GDM1 (cell line): ENCODE measurements at regions not wholly inside any gene's neighbourhood (a gene's known extent, or its start where the extent isn't known, plus 50 kb on each side); places are given as distances from the start of the nearest gene placed in this dataset.

ENCODE experiments used
- DNase-seq: peaks from one replicate; lab custom pipeline; 2025; lab: John Stamatoyannopoulos, UW

- no peak for DNase-seq
These were observed 234.9 kb downstream of the OPA1 start for GRCh38 chr3:193827871-193828270.

GRCh38 chr3:193828477-193828876 lies 235.5 kb downstream of the OPA1 start:
- no peak for DNase-seq

GRCh38 chr3:193829781-193830180 lies 236.8 kb downstream of the OPA1 start:
- DNase-seq, result no peak

- DNase-seq, result no peak
These were observed 237.8 kb downstream of the OPA1 start for GRCh38 chr3:193830791-193831191.

DNA sequence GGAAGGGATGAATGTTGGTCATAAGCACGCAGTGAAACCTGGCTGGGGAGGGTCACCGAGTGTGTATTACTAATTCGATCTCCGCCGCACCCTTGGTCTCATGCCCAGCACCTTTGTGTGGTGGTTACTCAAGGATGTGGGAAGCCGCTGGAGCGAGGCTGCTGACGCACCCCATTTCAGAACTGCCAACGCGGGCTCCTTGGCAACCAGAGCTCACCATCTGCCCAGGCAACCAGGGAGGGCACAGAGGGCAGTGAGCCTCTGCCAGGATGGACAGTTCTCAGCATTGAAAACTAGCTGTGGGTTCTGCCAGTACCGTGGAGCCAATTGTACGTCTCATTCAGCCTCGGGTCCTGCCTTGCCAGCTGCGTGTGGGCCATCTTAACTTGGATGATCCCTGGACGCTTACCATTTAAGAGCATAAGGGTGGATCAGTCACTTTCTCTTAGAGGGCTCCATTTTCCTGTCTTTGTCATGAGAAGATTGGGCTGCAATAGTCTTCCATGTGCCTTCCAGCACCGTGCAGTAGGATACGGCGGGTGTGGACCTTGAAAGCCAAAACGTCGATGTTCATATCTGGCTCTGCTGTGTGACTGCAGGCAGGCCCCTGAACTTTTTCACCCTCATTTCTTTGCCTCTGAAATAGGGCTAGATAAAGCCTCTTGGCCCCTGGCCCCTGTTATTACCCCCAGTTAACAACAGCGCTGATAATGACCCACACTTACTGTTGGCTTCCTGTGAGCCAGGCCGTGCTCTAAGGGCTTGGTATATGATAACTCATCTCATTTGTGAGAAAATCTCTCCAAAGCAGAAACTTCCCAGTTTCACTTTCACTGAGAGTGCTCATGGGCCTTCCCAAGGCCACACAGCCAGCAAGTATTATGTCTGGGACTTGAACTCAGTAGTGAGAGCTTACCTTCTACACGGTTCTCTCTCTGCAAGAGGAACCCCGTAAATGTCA lies 238.8 kb downstream of the OPA1 start:
- no peak for DNase-seq

GRCh38 chr3:193832833-193833413 lies 239.9 kb downstream of the OPA1 start:
- DNase-seq, result no peak

DNA sequence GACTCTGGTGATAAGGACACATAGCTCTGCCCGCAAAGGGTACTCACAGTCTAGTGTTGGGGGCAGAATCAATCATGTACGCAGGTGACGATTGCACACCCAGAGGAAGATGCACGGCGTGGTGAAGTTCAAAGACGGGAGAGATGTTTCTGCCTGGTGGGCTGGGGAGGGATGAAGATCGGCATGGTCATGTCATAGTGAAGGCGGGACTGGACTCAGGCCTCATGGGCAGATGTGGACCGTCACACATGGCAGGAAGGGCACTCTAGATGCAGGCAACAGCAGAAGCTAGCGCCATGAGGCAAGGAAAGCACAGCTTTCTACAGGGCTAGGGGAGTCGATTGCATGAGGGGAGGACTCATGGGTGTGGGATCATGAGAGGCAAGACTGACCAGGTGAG lies 240.6 kb downstream of the OPA1 start:
- no peak for DNase-seq

DNA sequence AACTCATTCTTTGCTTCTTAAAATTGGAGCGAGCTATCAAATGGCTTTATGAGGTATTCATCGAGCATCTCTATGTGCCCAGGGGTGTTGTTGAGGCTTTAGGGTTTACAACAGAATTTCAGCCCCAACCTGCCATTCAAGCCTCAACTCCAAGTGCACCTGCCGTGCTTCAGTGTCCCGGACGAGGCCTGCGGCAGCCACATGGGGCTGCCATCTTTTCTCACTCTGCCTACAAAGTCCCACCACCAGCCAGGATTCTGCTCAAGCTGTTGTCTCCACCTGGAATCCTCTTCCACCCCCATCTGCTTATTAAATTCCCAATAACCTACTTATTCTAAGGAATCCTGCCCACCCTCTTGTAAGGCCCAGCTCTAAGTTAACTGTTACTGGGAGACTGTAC lies 242.4 kb downstream of the OPA1 start:
- no peak for DNase-seq

- peak; percentile 15 for DNase-seq
These were observed 243.5 kb downstream of the OPA1 start for GRCh38 chr3:193836511-193836910.

DNA sequence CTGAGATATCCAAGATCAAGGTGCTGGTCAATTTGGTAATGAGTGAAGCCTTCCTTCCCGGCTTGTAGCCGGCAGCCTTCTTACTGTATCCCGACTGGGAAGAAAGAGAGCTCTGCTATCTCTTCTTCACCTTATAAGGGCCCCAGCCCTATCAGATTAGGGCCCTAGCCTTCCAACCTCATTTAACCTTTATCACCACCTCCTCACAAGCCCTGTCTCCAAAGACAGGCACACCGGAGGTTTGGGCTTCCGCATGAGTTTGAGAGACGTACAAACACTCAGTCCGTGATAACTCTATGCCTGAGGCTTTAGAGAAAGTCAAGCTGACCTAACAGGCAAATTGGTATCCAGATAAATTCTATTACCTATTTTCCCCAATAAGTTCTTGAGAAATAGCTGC lies 243.9 kb downstream of the OPA1 start:
- DNase-seq, result no peak

DNA sequence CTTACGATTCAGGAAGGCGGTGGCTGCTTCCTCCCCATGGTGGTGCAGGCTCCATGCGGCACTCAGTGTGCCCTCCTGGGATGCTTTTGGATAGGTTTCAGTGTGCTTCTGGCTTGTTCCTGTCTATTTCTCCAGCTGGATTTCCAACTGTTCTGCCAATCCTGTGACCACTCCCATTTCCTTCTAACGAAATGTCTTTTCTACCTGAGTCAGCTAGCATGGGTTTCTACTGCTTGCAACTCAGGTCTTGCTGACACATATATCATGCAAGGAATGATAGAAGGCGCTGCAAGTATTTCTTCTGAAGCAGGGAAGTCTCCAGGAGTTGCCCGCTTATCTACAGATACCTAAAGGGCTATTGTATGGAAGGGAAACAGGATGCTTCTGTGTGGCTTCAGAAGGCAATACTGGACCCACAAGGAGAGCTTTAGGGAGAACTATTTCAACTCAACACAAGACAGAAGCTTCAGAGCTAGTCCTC lies 244.4 kb downstream of the OPA1 start:
- DNase-seq, result no peak

- DNase-seq, result no peak
These were observed 247.2 kb downstream of the OPA1 start for GRCh38 chr3:193840111-193840641.

DNA sequence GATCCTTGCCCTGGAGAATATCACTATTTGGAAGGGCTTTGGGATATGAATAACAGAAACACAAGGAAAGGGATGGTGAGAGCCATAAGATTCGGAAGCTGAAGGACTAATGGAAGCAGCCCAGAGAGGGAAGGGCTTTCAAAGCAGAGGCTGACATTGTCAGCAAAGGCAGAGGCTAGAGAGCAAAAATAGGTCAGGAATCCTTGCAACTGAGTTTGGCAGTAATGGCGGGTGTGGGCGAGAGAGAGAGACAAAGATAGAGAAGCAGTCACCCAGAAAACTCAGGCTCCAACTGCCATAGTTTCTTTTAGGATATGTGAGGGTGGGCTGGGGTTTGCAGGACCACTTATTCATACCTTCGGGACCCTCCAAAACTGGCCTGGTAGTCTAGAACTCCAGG lies 248.6 kb downstream of the OPA1 start:
- DNase-seq, result no peak

DNA sequence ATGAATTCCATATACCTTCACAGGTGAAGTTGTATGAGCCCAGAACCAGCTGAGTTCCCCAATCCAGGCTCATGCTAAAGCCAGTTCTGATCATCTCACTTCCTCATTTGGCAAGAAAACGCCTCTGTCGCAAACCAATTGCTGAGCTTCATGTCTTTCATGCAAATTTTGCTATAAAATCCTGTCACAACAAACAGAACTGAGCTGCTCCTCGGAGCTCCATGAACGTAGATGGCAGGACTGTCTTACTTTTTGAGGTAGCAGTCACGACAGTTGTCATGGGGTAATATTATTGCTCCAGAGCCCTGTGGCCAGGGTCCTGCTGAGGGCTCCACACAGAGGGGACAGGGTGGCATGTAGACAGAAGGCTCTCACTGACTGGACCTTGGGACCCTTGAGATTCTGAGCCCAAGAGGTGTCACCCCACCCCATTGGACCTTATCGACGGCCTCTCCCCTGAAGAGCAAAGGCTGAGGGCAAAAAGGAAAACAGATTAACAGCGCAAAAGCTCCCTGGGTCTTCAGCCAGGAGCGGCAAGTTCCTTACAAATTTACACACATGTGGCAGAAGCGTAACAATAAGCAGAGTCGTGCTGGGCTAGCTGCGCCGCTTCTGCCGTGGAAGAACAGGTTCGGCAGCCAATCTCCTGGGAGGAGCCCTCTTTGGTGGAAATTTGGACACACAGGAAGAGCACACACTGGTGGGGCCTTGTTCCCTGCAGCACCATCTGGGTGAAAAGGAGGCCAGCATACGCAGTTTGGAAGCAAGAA lies 249.2 kb downstream of the OPA1 start:
- DNase-seq, result peak; percentile 76

DNA sequence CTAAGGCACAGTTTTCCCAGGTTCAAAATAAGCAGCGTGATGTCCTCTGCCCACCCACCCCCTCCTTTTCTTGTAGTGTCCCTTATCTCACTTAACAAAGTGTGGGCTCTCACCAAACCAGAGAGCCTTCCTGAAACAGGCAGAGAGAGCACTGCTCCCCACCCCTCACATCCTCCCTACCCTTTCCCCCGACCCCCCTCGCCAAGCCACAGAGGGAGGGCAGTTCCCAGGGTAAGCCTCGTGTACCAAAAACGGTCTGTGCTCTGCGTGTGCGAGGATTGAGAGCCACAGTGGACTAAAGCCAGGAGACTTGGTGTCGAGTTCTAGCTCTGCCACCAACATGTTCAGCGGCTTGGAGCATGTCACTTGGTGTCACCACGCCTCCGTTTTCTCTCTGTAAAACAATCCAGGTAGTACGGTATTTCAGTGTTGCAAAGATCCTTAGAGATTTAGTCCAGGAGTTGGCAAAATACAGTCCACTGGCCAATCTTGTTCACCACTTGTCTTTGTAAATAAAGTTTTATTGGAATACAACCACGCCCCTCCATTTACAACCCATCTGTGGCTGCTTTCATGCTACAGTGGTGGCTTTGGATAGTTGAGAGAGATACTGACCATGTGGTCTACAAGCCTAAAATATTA lies 249.9 kb downstream of the OPA1 start:
- DNase-seq, result peak; percentile 96

GRCh38 chr3:193843474-193844301 lies 250.7 kb downstream of the OPA1 start:
- no peak for DNase-seq

DNA sequence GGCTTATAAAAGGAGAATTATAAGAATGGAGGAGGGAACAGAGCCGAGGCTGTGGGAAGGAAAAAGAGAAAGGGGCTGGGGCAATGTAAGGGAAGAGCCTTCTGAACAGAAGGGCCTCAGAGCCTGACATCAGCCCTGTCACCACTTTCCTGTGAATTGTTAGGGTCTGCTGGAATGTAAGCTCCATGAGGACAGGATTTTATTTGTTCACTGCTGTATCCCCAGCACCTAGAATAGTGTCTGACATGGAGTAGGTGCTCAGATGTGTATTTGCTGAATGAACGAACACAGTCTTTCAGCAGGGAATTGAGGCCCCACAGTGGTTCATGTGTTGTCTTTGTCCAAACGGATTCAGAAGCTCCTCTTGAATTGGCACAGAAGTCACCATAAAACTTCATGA lies 251.5 kb downstream of the OPA1 start:
- no peak for DNase-seq

GRCh38 chr3:193845144-193845543 lies 252.1 kb downstream of the OPA1 start:
- no peak for DNase-seq

DNA sequence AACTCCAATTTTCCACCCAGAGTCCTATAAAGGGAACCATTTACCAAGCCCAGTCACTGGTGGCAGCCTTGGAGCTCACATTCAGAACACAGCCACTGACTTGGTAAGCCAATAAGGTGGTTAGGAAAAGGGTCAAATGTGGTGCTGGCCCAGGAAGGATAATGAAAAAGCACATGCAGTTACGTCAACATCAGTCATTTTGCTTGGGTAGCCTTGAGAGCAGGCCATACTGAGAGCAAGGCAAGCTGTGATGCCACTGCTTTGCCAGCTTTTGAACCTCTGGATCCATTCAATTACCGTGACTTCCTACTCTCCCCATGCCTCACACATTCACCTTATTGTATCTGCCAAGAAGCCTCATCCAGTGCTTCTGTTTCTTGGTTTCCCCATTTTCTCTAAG lies 253.6 kb downstream of the OPA1 start:
- no peak for DNase-seq

DNA sequence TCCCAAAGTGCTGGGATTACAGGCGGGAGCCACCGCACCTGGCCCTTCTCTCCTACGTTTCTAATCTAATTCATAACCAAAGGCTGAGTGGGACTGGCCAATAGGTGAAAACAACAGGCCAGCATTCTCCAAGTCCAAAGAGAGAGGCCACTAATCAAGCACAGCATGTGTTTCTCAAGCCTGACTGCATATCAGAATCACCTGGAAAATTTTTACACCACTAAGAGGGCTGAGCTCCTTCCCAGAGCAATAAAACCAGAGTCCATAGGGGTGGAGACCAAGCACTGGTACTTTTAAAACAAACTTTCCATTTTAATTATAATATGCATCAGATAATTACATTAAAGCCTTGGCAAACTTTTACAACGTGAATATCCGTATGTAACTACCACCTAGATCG lies 254.4 kb downstream of the OPA1 start:
- DNase-seq, result no peak

GRCh38 chr3:193848547-193848946 lies 255.5 kb downstream of the OPA1 start:
- no peak for DNase-seq
